GM06990 (cell line): ENCODE measurements at regions not wholly inside any gene's neighbourhood (a gene's known extent, or its start where the extent isn't known, plus 50 kb on each side); places are given as distances from the start of the nearest gene placed in this dataset.

Source experiments
- DNase-seq: peaks from one replicate; pipeline ENCODE4 v3.0.0-alpha.2; 2011; ENCODE audit not compliant: insufficient read length; ENCODE audit errors: extremely low read depth
- H3K27me3 ChIP-seq: replicated peaks from 2 replicates; pipeline ENCODE4 v1.6.0; 2011; ENCODE audit warnings: low read length; ENCODE audit not compliant: control insufficient read depth, insufficient read depth
- H3K36me3 ChIP-seq: 2 replicates; pipeline ENCODE4 v1.5.1; 2011; ENCODE audit warnings: low read length; ENCODE audit not compliant: control insufficient read depth, insufficient read depth
- H3K4me3 ChIP-seq: replicated peaks from 2 replicates; pipeline ENCODE4 v1.5.1; 2011; ENCODE audit warnings: low read depth, mild to moderate bottlenecking, control low read depth, low read length
- TF ChIP-seq, protein P1 (sequence below): IDR thresholded peaks from 2 replicates; pipeline ENCODE4 v1.5.1; 2011; ENCODE audit warnings: low read length, control low read depth, mild to moderate bottlenecking, inconsistent platforms; ENCODE audit not compliant: insufficient read depth, poor library complexity, severe bottlenecking

- no peaks in the 10 kb centered on the region; the same call in none of the 2 replicates for H3K27me3 ChIP-seq
- H3K4me3 ChIP-seq = no peak overlapping the region
- DNase-seq = no peak
- H3K36me3 ChIP-seq = no peaks in the 10 kb centered on the region
- TF ChIP-seq, protein P1, sequence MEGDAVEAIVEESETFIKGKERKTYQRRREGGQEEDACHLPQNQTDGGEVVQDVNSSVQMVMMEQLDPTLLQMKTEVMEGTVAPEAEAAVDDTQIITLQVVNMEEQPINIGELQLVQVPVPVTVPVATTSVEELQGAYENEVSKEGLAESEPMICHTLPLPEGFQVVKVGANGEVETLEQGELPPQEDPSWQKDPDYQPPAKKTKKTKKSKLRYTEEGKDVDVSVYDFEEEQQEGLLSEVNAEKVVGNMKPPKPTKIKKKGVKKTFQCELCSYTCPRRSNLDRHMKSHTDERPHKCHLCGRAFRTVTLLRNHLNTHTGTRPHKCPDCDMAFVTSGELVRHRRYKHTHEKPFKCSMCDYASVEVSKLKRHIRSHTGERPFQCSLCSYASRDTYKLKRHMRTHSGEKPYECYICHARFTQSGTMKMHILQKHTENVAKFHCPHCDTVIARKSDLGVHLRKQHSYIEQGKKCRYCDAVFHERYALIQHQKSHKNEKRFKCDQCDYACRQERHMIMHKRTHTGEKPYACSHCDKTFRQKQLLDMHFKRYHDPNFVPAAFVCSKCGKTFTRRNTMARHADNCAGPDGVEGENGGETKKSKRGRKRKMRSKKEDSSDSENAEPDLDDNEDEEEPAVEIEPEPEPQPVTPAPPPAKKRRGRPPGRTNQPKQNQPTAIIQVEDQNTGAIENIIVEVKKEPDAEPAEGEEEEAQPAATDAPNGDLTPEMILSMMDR = no peak
These were observed 293.2 kb upstream of the HABP2 start for GRCh38 chr10:113259576-113260226.

- no peaks in the 10 kb centered on the region for H3K36me3 ChIP-seq
- TF ChIP-seq, protein P1 = no peak
- no peak overlapping the region for H3K4me3 ChIP-seq
- DNase-seq = no peak
- peaks cover 1% of the 10 kb centered on the region for H3K27me3 ChIP-seq
These were observed 291.7 kb upstream of the HABP2 start for GRCh38 chr10:113261161-113261560.

DNA sequence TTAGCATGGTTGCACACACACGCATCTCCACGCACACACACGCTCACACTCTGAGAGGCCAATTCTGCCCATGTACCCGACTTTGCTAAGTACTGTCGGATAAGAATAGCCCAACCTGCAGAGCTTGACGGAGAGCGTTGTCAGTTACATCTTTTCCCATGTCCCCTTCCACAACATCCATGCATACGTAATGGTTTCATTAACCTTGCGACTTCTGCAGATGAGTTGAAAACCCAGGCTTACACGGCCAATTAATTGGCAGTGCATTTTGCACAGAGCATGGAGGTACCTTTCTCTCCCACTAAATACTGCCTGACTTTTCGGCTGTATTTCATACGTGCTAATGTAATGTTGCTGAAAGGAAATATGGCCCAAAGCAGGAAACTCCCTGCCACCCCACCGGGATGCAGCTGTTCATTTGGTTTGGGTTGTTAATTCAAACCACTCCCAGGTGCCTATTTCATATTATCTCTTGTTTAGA, 291.2 kb upstream of the HABP2 start:
- TF ChIP-seq, protein P1 = no peak
- no peaks in the 10 kb centered on the region for H3K36me3 ChIP-seq
- no peak overlapping the region for H3K4me3 ChIP-seq
- peaks cover 1% of the 10 kb centered on the region for H3K27me3 ChIP-seq
- no peak for DNase-seq

DNA sequence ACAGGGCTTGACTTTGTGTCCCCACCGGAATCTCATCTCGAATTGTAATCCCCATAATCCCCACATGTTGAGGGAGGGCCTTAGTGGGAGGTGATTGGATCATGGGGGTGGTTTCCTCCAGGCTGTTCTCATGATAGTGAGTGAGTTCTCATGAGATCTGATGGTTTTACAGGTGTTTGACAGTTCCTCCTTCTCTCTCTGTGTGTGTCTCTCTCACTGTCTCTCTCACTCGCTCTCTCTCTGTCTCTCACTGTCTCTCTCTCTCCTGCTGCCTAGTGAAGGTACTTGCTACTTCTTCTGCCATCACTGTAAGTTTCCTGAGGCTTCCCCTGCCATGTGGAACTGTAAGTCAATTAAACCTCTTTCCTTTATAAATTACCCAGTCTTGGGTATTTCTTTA, 289.8 kb upstream of the HABP2 start:
- Histone ChIP-seq H3K36me3 (no peaks in the 10 kb centered on the region), H3K27me3 (peaks cover 1% of the 10 kb centered on the region), H3K4me3 (no peak overlapping the region)
- no peak for DNase-seq
- TF ChIP-seq, protein P1 = no peak

GRCh38 chr10:113264333-113265131, 288.3 kb upstream of the HABP2 start:
- Histone ChIP-seq H3K27me3 (peaks cover 1% of the 10 kb centered on the region), H3K4me3 (no peak overlapping the region), H3K36me3 (no peaks in the 10 kb centered on the region)
- TF ChIP-seq, protein P1 = no peak
- no peak for DNase-seq
